GM21381 (cell line): ENCODE measurements at regions not wholly inside any gene's neighbourhood (a gene's known extent, or its start where the extent isn't known, plus 50 kb on each side); places are given as distances from the start of the nearest gene placed in this dataset.

Source experiments
- ATAC-seq: cut with Tn5 transposase; IDR thresholded peaks from one replicate; pipeline ENCODE4 v1.9.1; 2021; ENCODE audit warnings: mild to moderate bottlenecking, moderate library complexity; ENCODE audit not compliant: unreplicated experiment

DNA sequence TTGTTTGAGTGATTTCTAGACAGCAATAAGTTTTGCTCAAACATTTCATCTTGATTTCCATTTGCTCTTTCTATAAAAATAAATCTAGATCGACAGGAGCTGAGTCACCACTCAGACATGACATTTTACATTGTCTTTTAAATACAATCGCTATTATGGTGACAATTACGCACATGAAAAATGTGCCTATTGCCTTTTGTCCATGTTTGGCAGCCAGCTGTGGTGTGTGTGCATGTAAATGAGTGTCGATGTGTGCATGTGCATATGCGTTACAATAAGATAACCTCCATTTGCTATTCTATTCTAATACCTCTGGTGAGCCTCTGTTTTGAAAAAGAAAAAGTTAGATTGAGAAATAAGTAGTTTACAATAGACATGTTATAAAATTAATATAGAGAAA lies 89.7 kb upstream of the GRM7 start:
- ATAC-seq = no peak

DNA sequence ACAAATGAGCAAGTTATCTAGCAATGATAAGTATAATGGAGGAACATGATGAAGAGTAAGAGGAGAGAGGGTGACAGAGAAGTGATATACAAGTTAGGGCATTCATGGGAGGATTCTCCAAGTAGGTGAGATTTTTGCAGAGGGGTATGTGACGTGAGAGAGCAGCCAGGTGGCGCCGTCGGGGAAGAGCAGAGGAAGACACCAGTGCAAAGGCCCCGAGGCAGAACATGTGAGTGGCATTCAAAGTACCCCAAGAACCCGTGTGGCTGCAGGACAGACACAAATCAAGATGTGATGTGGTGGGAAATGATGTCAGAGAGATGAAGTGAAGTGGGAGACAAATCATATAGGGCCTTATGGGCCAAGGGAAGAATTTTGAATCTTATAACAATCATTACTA lies 81.8 kb upstream of the GRM7 start:
- no peak for ATAC-seq

DNA sequence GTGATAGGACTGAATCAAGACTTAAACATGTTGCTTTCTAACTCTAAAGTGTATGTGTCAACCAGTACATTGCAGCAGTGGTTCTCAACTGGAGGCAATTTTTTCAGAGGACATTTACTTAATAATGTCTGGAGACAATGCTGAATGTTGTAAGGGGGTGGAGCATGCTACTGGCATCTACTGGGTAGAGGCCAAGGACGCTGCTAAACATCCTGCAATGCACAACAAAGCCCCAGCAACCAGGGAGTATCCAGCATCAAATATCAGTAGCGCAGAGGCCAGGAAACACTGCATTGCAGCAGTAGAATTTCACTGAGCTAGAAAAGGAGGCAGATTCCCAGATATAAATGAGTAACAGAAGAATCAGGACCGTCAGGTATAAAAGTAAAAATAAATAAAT lies 79.8 kb upstream of the GRM7 start:
- ATAC-seq = no peak

DNA sequence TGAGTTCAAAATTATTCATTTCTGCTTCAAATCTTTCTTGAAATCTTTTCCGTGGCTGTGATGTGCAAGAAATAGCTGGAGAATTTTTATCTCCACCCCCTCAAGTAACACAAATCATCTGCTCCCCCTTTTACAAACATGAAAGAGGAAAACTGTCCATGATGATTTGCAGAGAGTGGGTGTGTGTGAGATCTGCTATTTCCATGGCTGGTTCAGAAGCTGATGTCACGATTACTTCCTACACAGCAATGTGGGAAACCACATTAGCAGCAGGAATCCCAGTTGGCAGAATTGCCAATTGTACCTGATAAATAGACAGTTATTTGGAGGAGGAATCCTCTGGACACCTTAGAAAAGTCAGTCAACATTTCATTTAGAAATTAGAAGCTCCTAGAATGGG lies 75.2 kb upstream of the GRM7 start:
- ATAC-seq = no peak

DNA sequence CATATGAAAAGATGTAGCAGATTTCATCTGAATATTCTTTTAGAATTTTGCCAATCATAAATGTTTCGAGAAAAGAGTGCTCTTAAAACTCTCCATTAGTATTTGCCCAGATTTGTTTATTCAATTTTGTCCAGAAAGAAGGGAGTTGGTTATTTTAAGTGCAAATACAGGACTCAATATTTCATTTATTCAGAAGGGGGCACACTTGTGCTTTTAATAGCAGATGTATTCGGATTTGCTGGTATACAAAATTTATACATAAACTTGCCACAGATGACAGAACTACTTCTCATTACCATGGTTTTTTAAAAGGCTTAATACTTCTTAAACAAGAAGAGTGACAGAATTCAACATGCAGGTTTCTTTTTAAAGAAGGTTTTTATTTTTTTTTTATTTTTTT lies 69.8 kb upstream of the GRM7 start:
- ATAC-seq = no peak

DNA sequence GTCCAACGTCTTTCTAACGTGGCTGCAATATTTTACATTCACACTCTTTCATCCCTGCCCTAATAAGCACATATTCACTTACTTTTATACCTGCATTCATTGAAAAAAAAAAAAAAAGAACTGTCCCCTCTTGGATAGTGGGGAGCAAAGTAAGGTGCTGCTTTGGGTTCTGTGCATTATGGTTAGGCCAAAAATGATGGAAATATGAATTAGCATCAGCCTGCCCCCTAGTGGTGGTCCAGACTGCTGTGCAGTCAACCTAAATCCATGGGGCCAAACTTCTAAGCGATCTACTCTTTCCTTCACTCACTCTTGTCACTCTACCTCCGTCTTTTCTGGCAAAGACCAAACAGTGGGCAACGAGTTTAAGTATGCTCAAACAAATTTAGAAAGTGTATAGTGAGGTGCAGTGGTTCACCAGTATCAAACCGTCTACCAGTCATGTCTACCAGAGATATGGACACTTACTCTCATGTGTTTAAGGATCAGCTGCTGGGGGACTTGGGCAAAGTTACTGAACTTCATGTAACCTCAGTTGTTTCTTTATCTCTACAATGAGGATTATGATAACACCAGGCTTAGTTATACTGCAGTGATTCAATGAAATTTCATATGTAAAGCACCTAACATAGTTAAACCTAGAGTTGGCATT lies 61.5 kb upstream of the GRM7 start:
- peak; percentile 86 for ATAC-seq

DNA sequence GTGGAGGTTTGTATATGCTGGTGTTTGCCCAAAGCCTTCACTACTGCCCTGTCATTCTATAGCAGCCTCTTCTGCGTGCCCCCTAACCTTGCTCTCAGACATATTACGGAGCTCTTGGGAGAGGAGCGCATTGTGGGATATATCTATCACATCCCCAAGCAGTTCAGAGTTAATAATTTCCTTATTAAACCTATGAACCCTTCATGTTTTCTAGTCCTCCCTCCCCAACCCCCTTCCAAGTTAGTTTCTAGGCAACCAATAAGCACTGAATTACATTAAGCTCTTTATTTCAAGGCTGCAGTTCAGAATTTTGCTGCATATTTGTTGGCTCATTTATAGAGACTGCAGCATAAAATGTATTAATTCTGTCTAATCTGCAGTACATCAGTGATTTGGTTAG lies 57.3 kb upstream of the GRM7 start:
- no peak for ATAC-seq

DNA sequence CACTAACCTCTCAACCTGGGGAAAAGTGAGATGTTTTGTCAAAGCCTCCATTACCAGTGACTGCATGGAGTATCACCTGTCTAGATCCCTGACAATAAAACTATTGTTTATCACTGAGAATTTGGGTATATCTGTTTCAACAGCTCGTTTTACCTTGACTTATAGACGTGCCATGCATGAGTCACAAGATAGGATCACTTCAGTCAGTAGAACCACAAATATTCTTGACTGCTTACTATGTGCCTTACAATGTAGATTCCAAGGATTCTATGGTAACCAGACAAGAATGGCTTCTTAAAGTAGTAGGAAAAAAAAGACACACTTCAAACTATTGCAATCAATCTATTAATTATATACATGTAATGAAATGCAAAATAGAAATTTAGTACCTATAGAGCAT lies 55.7 kb upstream of the GRM7 start:
- ATAC-seq = no peak

DNA sequence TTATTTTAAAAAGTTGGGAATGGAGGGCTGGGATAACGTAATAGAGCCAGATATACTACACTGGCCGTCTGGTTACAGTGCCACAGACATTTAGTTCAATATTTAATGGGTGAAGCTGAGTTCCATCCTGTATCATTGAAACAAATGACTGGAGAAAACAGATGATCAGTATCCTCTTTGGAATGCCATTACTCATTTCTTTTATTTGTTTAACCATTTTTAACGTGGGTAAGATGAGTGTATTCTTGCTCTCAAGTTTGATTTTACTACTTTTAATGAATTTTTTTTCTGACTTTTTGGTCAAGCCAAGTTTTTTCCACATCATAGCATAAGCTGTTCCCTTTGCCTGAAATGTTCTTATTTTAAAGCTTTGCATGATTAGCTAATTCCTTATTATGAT lies 53.9 kb upstream of the GRM7 start:
- no peak for ATAC-seq

DNA sequence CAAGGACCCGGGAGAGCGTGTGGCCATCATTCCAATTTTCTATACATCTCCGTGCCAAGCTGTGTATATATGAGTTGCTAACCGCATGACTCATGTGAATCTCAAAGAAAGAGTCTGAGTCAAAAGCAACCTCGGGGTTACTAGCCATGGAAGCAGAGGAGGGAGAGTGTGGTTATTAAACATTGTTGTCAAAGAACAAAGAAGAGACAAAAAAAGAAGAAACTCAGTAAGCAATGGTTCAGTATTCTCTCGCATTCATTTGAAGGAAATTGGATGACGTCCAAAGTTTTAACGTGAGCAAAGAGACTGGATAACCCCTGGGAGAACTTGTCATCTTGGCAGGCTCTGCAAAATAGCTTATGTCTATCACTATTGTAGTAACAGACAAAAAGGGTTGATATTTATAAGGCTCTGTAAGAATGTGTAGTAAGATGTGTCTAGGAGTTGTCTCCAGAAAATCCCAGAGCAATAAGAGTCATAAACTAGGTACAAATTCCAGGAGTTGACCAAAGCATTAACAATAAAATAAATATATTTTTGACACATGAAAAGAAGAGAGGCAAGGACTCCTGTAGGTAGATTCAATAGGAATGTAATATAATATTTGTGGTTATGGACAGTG lies 52.8 kb upstream of the GRM7 start:
- no peak for ATAC-seq

DNA sequence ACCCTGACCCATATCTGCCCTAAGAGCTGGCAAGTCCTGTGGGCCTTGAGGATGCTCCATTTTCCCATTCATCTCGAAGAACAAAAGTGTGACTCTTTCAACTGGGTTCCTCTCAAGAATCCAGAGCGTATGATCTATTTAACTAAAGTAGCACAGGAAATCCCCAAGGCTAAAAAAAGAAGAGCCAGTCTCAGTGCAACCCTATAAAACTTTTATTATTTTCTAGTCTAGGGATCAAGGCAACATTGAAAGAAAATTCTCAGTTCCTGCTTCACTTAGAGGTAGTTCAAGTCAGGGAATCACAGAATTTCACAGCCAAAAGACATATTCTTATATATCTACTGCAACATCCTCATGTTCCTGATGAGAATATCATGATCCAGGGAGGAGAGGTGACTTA lies 51.6 kb upstream of the GRM7 start:
- no peak for ATAC-seq
